Renal pelvis (tissue), 1 donor: ENCODE measurements at regions not wholly inside any gene's neighbourhood (a gene's known extent, or its start where the extent isn't known, plus 50 kb on each side); places are given as distances from the start of the nearest gene placed in this dataset.
A peak's percentile ranks its signal among the peaks of the same experiment; 100 is the strongest.
"Not testable (repeated sequence)": the region's sequence is repeated elsewhere in the genome, so short reads cannot be mapped to it uniquely, and the experiment has no call there.

Experiments used
- DNase-seq: peaks from one replicate; pipeline ENCODE4 v3.0.0-alpha.2; 2013

DNA sequence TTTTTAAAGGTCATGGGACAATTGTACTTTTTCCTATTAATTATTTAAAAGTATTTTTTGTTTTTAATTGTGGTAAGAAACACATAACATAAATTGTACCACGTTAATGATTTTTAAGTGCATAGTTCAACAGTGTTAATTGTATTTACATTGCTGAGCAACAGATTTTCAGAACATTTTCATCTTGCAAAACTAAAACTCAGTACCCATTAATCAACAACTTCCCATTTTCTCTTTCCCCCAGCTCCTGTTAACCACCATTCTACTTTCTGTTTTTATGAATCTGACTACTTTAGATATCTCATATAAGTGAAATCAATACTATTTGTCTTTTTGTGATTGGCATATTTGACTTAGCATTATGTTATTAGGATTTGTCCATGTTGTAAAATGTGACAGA lies 483.9 kb upstream of the ZNF804A start:
- no peak for DNase-seq

DNA sequence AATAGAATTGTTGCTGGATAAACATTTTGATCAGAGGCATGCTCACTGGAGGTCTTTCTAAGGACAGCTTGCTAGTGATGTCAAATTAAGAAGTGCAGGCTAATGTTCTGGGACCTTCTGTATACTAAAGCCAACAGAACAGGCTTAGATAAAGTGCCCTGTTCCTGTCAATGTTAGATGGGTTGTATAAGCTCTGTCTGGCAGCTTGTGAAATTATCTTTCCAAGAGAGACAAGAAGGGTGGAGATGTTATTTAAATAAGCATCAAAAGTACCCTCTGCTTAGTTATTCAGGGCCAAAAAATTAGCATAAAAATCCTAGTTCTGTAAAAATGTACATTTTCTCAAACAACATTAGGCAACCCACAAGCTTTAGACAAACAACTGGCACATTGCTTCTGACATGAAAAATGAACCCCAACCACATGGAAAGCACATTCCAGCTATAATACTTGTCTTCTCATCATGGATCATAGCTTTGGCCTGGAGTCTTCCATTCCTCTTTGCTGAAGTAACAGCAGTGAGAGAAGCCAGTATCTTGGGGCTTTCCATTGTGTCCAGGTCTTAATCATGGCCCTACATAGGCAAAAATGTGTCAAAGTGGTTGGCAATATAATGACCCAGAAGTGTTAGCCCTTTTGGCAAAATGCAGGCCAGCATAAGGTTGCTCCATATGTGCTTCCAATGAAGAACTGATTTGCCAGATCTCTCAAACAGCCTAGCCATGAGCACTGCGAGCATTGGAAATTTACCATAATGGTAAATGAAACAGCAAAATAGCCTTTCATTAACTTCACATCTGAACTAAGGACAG lies 478.1 kb upstream of the ZNF804A start:
- no peak for DNase-seq

DNA sequence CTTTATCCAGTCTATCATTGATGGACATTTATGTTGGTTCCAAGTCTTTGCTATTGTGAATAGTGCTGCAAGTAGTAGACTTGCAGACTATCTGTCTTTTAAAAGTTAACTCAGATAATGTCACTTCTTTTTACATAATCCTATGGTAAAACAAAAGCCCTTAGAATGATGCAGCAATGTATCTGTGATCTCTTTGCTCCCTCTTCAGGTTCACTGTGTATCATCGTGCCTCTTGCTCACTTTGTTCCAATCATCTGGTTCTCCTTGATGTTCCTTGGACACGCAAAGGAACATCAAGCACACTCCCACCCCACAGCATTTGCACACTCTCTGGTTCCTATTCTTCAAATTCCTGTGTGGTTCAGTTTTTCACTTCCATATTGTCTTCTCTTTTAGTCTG lies 472.5 kb upstream of the ZNF804A start:
- DNase-seq = no peak

DNA sequence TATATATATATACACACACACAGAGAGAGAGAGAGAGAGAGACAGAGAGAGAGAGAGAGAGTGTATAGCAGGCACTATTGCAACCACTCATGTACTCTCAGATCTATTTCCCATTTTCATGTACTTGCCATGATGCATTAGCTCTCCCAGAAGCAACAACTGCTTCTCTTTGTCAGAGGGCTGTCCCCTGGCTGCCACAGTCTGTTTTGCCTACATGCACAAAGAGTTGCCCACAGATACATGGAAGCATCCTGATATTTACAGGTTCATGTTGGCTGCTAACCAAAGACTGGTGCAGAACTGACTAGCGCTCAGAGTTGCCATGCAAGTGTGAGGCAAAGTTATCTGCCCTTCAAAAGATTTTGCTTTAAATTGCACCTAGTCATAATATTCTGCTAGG lies 469.3 kb upstream of the ZNF804A start:
- no peak for DNase-seq

DNA sequence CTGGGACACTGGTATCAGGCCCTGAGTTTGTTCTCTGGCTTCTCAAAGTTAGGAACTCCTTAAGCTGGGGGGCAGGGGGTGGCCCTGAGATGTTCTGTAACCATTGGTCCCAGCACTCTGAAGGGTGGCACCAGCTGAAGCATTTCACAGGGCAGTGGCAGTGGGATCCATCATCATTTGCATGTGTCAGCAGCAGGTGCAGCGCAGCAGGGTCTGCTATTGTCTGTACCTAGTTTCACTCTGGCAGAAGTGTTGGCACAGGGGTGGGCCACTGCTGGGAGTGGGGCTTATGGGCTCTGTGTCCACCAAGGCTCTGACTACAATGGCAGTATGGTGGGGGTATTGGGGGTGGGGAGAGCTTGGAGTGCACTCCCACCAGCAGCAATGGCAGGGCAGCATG lies 460.4 kb upstream of the ZNF804A start:
- DNase-seq = no peak

DNA sequence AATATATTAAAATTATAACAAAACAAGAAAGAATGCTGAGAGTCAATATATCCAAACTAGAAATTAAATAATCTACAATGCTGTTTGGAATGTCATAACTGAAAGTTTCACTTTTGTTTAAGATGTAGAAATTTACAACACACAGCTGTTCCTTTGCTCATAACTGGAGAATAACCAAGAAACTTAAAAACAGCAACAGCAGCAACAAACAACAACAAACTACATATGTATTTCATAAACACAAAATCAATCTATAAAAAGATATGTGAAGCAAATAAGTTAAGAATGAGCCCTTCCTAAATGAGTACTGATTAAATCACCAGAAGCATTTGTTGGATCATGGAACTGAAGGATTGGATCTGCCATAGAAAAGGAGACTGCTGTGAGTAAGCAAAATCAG lies 456.5 kb upstream of the ZNF804A start:
- DNase-seq = peak; percentile 12

DNA sequence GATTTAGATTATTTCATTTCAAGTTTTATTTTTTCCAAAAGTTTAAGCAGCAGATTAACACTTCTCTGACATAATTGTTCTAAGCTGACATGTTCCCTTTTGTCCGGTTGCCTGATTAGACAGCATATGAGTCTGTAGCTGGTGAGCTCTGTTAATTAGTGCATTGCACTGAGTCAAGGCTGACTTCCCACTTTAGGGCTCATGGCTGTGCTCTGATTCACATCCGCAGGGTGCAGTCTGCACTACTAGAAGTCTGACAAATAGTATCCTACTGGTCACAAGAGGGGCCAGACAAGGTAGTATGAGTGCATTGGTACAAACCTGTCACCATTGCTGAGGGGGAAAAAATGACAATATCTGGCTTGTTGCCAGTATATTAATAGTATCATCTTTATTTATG lies 443.9 kb upstream of the ZNF804A start:
- no peak for DNase-seq

DNA sequence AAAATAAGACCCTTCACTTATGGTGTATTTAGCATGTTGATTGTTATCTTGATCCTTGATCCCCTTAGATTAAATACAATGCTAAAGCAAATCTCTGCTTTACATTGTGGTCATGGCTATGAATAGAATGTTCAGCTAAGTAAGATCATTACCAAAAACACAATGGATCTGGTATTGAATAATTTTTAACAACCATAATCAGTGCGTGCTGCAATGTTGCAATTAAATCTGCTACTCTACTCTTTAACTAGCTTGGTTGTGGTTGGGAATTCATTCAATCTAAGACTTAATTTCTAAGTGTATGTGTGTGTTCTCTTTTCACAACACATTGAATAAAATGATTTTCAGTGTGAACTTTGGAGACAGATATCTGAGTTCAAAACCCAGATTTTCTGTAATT lies 442.5 kb upstream of the ZNF804A start:
- DNase-seq = no peak

DNA sequence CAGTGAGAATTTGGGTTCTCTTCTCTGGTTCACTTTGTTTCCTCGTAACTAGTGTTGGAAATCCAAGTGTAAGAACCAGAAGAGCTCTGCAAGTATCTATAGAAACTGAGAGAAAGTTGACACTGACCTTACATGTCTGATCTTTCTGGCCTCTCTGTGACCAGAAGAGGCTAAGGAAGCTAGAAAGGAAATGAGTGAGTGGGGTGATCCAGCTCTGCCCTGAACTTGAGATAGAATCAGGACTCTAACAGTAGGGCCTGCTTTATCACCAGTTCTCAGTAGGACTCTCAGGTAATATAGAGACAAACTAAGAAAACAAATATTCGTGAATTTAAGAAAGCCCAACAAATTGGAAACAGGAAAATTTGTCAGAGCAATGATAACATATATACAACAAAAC lies 441.2 kb upstream of the ZNF804A start:
- no peak for DNase-seq

DNA sequence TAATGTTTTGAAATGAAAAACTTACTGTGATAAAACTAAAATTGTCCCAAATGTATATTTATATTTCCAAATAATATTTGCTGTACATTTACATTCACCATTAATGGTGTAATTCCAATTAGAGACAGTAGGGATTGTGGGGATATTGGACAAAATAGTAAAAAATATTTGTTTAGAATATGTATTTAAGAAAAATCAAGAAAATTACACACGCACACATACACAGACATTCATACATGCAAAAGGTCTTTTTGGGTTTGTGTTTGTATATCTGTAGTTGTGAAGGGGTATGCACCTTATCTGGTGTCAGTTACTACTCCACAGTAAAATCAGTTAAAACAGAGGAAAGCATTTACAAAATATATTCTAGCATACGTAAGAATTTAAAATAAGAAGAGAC lies 435.9 kb upstream of the ZNF804A start:
- DNase-seq = no peak

DNA sequence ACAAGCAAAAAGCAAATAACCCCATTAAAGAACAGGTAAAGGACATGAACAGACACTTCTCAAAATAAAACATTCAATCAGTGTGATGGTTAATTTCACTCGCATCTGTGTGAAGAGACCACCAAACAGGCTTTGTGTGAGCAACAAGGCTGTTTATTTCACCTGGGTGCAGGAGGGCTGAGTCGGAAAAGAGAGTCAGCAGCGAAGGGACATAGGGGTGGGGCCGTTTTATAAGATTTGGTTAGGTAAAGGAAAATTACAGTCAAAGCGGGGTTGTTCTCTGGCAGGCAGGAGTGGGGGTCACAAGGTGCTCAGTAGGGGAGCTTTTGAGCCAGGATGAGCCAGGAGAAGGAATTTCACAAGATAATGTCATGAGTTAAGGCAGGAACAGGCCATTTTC lies 429.5 kb upstream of the ZNF804A start:
- not testable (repeated sequence) for DNase-seq

DNA sequence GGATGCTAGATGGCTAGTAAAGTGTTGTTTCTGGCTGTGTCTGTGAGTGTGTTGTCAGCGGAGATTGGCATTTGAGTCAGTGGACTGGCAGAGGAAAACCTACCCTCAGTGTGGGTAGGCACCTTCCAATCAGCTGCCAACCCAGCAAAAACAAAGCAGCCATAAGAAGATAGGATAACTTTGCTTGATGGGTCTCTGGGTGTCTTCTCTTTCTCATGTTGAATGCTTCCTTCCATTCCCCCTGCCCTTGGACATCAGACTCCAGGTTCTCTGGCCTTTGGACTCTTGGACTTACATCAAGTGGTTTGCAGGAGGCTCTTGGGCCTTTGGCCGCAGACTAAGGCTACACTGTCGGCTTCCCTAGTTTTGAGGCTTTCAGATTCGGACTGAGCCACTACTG lies 429.0 kb upstream of the ZNF804A start:
- no peak for DNase-seq

DNA sequence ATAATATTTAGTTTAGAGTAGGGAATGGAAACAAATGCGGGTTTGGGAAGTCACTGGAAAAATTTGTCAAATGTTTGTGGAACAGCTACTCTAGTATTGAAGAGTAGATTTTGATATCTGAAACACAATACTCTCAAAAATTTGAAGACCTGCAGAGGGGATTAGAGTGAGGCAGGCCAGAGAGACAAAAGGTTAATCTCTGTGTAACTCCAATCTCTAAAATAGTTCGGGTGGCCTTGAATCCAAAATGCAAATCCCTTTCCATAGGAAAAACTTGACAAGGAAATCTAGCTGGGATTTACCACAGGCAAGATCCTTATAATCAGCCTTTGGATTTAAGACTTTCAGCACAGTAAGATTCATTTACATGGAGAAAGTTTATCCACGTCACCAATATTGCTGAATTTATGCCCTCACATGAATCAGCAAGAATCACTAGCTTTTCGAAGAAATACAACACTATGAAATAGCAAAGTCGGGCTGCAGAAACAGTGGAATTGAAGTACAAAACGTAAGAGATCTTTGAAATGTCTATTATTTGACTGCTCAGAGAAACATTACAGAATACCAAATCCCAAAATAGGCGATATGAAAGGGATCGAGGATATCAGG lies 423.7 kb upstream of the ZNF804A start:
- no peak for DNase-seq

DNA sequence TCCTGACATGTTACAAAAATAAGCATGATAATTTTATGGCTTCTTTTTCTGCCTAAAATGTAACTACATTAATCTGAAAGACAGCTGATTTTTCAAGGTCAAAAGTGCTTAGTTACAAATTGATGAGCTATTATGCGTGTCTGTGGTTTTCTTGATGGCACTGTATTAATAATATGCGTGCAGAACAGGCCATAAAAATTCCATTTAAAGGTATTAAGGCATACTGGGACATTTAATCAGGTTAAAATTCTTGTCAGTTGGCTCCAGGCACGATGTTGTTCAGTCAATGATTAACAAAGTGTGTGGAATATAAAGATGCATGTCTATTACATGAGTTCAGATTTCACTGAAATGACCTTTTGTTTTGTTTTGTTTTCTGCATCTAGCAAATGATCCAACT lies 420.1 kb upstream of the ZNF804A start:
- DNase-seq = no peak

DNA sequence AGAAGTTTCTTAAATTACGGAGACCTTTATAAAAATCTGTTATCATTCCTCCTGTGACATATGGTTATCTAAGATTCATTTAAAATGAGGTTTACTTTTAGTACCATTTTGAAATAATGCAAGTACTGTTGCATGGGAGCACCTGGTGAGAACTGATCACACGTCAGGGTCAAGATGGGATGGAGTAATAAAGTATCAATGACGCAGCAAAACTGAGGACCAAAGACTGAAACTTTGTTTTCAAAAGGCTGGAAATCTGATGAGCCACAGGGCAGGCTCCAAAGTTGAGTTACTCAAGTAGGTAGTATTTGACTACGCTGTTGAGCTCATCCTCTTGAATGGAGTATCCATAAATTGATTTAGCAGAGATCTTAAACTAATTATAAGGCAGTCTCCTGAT lies 411.9 kb upstream of the ZNF804A start:
- DNase-seq = no peak

DNA sequence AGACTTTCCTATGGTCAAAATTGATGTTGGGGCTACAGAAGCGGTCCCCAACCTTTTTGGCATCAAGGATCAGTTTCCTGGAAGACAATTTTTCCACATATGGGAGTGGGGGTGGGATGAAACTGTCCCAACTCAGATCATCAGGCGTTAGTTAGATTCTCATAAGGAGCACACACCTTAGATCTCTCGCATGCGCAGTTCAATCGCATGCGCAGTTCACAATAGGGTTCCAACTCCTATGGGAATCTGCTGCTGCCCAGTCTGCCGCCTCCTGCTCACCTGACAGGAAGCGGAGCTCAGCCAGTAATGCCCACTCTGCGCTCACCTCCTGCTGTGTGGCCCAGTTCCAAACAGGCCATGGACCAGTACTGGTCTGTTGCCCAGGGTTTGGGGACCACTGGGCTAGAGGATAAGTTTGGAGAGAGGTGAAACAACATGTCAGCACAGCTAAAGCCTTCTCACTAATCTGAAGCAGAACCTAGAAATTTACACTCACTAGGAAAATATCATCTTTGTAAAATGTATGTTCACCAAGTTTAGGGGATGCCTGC lies 410.8 kb upstream of the ZNF804A start:
- no peak for DNase-seq

DNA sequence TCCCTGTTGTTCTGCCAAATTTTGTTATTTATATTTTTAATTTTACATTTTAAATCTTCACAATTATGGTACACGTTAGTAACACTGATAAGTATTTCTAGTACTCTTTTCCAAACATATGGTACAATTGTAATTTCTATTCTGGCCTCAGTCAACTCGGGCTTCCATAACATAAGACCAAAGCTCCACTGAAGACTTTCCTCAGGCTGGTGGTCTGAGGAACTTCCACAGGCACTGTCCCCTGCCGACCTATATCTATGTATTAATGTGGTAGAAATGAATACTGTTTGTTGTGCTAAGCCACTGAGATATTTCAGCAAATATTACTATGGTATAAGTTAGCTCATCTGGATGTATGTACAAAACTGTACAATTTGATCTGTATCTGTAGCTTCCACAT lies 407.6 kb upstream of the ZNF804A start:
- no peak for DNase-seq

DNA sequence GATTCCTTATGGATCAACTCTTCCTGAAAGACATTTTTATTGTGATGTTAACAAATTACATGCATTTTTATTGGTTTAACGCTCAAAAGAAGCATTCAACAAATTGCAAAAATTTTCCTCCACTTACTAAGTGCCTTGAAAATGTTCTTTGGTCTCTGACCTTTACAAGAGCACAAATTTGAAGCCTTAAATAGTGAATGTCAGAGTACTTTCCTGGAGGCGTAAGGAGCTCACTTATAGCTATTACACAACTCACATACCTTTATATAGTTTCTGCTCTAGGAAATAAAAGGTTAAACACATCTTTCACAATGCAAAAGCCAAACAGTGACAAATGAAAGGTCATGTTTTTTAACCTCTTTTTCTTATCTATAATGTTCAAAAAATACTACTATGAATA lies 405.7 kb upstream of the ZNF804A start:
- DNase-seq = no peak

DNA sequence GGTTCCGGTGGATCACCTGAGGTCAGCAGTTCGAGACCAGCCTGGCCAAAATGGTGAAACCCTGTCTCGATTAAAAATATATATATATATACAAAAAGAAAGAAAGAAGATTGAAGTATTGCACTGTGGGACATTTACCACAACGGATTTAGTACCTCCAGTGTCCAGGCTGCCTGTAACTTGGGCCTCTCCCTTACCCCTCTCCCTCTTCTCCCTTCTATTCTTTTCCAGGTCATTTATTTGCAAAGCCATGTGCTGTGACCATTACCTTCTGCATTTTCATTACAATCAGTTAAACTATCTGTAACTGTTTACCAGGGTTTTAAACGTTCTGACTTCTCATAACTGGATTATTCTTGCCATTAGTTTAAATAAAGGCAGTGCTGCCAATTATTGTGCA lies 400.9 kb upstream of the ZNF804A start:
- no peak for DNase-seq

DNA sequence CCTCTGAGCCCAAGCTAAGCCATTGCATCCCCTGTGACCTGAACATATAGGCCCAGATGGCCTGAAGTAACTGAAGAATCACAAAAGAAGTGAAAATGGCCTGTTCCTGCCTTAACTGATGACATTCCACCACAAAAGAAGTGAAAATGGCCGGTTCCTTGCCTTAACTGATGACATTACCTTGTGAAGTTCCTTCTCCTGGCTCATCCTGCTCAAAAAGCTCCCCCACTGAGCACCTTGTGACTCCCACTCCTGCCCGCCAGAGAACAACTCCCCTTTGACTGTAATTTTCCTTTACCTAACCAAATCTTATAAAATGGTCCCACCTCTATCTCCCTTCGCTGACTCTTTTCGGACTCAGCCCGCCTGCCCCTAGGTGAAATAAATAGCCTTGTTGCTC lies 399.5 kb upstream of the ZNF804A start:
- DNase-seq = not testable (repeated sequence)

DNA sequence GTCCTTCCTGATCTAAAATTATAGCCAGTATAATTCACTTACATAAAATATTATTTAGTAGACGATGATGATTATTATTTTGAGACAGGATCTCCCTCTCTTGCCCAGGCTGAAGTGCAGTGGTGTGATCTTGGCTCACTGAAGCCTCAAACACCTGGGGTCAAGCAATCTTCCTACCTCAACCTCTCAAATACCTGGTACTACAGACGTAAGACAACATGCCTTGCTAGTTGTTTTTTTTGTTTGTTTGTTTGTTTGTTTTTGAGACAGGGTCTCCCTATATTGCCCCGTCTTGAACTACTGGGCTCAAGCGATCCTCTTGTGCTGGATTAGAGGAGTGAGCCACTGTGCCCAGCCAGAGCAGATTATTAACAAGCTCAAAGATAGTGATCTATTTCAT lies 399.1 kb upstream of the ZNF804A start:
- no peak for DNase-seq

DNA sequence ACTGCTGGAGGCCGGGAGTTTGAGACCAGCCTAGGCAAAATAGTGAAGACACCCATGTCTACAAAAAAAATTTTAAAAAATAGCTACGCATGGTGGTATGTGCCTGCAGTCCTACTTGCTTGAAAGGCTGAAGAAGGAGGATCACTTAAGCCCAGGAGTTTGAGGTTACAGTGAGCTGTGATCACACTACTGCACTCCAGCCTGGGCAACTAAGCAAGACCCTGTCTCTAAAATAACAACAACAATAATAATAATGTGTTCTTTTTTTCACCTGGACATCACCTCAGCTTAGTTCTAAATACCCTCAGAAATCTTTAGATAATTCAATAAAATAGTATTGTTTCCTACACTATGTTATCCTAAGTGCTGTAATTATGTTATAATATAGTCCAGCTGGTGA lies 397.1 kb upstream of the ZNF804A start:
- no peak for DNase-seq

DNA sequence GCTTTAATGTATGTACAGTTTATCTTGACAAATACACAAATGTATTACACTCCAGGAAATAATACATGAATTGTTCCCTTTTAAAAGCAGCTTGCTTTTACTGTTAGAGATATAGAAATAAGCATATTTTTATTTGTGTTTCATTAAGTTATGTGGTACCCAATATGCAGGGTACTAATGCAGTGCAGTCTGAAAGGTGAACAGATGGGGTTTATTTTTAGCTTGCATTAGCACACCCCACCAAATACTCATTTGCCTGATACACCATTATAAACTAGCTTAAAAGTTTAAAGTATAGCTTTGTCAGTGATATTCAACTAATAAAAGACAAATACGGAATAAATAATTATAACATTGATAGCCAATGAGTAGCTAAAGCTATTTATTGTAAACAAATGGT lies 394.7 kb upstream of the ZNF804A start:
- no peak for DNase-seq
